HG02973 (cell line): ENCODE measurements at regions not wholly inside any gene's neighbourhood (a gene's known extent, or its start where the extent isn't known, plus 50 kb on each side); places are given as distances from the start of the nearest gene placed in this dataset.
"Not testable (repeated sequence)": the region's sequence is repeated elsewhere in the genome, so short reads cannot be mapped to it uniquely, and the experiment has no call there.

Experiments
- ATAC-seq: cut with Tn5 transposase; IDR thresholded peaks from one replicate; pipeline ENCODE4 v1.9.1; 2021; ENCODE audit warnings: moderate library complexity; ENCODE audit not compliant: unreplicated experiment

DNA sequence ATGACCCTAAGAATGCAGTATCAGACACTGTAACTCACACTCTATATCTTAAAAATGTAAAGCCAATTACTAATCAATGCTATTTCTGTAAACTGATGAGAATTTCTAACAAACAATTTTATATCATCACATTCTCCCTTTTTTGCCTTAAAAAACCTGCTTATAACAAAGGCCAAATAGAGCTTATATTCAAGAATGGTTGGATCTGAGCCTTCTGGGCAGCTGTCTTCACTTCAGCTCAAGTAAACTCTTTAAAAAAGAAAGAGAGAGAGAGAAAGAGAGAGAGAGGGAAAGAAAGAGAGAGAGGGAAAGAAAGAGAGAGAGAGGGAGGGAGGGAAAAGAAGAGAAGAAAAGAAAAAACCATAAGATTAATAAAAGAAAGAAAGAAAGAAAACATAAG is 231.8 kb downstream of the KCNE4 start:
- ATAC-seq: no peak

DNA sequence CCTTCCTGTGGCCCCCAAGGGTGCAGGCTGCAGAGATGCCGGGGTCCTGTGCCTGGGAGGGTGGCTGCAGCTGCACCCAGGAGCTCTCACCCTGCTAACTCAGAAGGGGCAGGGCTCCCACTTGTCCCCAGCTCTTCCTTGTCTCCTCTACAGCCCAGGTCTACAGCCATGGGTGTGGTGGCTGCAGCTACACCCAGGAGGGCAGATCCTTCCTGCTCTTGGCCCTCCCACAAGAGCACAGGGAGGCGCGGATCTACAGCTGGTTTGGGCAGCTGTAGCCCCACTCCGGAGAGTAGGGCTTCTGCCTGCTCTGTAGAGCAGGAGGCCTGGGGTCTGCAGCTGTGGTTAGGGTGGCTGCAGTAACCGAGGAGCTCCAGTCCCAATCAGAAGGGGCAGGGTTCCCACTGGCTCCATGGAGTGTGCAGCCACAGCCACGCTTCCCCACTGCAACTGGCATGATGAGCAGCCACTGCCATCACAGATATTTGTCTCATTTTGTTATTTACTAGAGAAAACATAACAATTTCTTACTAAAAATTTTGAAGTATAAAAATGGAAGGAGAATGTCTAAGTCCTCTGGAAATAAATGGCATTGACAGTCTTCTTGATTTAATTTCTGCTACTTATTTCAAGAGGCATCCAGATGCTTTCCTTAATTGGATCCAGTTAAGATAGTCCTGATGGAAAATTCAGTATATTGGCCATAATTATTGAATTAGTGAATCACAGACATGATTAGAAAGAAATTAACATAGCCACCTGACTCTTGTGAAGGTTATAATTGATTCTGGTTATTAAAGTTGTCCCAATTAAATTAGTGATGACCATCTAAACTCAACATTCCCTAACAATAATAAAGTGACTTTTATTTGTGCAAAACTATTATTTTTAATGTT is 233.6 kb downstream of the KCNE4 start:
- no peak for ATAC-seq

GRCh38 chr2:223294756-223295155 is 242.8 kb downstream of the KCNE4 start:
- ATAC-seq: no peak

DNA sequence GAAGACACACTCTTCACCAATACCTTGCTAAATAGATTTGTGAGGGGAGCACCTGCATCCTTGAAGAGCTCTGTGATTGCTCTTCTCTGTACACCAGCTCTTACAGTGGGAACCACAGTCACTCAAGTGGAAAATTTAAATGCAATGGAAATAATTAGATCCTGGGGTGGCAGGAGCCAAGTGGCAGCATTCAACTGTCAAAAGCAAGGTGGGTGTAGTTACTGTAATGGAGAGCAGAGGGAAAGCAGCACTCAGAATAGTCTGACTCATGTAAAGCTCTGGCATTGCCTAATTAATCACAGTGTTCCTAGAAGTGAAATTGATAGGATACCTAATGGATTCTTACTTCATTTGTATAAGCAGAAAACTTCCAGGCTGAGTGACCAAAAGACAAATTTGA is 245.8 kb downstream of the KCNE4 start:
- ATAC-seq: no peak

DNA sequence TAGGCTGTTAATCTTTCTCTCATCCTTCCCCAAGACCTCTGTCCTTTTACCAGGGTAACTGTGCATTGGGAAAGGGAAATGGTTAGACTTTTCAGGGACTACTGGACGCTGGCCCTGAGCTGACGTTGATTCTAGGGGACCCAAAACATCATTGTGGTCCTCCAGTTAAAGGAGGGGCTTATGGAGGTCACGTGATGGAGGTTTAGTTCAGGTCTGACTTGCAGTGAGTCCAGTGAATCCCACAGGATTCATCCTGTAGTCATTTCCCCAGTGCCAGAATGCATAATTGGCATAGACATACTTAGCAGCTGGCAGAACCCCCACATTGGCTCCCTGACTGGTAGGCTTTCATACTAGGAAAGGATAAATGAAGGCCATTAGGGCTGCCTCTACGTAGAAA is 246.3 kb downstream of the KCNE4 start:
- not testable (repeated sequence) for ATAC-seq

DNA sequence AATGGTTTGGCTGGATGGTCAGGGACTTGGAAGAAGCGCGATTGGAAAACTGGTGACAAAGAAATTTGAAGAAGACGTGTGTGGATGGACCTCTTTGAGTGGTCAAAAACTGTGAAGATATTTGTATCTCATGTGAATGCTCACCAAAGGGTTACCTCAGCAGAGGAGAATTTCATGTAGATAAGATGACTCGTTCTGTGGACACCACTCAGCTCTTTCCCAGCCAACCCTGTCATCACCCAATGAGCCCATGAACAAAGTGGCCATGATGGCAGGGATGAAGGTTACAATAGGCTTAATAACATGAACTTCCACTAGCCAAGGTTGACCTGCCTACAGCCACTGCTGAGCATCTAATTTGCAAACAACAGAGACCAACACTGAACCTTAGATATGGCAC is 248.3 kb downstream of the KCNE4 start:
- no peak for ATAC-seq

GRCh38 chr2:223306371-223306770 is 254.4 kb downstream of the KCNE4 start:
- ATAC-seq: peak; percentile 58

DNA sequence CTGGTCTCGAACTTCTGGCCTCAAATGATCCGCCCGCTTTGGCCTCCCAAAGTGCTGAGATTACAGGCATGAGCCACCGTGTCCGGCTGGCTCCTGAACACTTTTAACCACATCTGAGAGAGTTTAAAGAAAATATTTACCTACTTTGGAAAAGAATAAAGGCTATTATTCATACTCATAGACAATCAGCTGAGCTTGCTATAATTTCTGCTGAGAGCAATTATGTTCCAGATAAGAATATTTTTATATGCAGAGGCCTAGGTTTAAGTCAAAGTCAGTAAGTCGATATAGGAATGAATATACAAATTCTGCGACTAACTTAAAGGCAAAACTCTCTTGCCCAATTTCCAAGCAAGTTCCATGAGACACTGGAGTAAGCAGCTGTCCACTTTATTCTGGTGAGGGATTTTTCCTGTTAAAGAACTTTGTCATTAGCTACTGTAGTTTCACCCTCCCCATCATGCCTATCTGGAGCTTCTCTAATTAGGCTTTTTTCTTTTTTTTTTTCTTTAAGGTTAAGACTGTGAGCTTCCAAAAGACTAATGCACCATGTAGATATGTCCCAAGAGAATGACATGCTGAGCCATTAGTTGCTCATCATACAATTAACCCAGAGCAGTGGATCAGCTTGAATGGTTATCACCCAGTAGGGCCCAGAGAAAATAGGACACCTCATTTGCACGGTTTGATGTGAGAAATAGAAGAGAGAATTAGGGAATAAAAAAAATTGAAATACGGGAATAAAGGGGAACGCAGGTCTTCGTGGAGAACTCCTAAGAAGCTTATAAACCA is 260.1 kb downstream of the KCNE4 start:
- ATAC-seq: no peak

DNA sequence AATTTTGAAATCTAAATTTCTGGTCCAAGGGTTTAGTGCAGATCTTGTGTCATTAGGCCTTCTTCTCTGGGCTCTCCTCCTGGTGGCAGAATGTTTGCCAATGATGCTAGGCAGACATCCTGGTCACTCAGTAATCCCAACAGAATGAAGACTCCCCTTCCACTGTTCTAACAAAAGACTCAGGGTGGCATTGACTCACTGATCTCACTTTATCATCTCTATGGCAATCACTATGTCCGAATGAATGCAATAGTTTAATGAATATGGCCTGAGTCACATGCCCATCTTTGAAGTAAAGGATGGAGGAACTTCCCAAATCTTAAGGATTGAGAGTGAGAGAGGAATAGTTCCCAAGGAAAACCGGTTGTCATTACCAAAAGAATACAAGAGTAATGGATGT is 261.1 kb downstream of the KCNE4 start:
- no peak for ATAC-seq

GRCh38 chr2:223314811-223315210 is 262.8 kb downstream of the KCNE4 start:
- no peak for ATAC-seq

DNA sequence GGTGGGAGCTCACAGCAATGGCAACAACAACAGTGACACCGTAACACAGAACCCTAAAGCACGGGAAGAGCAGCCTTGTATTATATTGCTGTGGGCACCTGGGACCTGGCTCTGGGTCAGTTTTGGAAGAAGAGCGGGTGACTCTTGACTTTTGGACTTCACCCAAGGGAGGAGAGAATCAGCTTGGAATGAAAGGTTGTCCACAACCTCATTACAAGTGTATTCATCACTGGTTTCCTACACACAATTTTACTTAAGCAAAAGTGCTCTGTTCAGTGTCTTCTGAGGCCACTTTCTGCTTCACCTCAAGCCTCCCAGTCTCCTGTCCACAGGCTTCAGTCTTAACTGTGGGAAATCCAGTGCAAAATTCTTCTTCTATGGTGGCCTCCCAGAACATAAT is 263.8 kb downstream of the KCNE4 start:
- no peak for ATAC-seq

DNA sequence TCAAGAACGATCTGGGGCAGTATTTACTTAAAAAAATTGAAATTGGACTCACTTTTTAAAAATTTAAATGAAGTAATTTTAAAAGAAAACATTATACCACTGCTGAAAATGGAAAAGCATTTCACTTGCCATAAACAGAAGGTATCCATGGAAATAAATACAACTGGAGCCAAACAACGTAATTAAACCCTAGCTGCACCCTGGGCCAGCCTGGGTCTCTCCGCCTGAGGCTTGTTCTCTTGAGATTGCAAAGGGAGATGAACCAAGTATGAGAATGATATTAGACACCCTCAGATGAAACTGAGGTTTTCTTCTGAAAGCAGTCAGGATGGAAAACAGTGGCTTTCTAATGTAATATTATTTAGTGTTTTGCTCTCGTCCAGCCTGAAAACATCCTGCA is 264.4 kb downstream of the KCNE4 start:
- ATAC-seq: no peak

DNA sequence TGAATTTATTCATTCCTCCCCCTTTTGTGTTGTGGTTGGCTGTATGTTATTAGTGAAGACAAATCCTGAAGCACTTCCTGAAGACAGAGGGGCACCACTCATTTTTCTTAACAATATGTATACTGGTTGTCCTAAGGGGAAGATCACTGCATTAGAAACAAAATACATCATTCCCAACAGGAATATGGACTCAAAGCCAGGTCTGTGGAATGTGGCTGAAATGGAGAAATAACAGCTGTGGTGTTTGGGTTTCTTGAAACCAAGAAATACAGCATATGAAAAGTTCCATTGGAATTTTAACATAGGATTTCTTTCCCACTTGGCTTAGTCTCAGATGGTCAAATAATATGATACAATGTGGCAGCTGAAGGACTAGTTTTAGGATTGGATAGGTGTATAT is 267.6 kb downstream of the KCNE4 start:
- no peak for ATAC-seq

GRCh38 chr2:223324402-223324801 is 272.4 kb downstream of the KCNE4 start:
- ATAC-seq: no peak

- ATAC-seq: no peak
These were observed 273.6 kb downstream of the SCG2 start for GRCh38 chr2:223328578-223328977.

DNA sequence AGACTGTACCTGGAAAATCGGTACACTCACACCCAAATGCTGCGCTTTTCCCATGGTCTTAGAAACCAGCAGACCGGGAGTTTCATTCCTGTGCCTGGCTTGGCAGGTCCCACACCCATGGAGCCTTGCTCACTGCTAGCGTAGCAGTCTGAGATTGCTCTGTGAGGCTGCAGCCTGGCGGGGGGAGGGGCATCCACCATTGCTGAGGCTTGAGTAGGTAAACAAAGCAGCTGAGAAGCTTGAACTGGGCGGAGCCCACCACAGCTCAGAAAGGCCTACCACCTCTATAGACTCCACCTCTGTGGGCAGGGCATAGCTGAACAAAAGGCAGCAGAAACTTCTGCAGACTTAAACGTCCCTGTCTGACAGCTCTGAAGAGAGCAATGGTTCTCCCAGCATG is 271.4 kb downstream of the SCG2 start:
- ATAC-seq: not testable (repeated sequence)

- ATAC-seq: no peak
These were observed 264.1 kb downstream of the SCG2 start for GRCh38 chr2:223338016-223338415.

- ATAC-seq: no peak
These were observed 245.1 kb downstream of the SCG2 start for GRCh38 chr2:223357076-223357475.

GRCh38 chr2:223363085-223363484 is 239.1 kb downstream of the SCG2 start:
- no peak for ATAC-seq

- ATAC-seq: no peak
These were observed 236.9 kb downstream of the SCG2 start for GRCh38 chr2:223365158-223365679.

DNA sequence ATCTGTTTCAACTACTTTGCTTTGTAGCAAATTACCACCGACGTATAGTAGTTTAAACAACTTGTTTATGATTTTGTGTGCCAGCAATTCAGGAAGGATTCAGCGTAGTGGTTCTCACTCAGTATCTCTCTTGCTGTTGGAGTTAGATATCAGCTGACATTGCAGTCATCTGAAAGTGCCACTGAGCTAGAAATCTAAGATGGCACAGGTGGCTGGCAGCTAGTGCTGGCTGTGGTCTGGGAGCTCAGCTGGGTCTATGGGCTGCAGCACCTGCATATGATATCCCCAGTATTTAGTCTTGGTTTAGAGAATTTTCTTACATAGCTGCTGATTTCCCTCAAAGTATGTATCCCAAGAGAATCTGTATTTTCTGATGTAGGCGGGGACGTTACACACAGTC is 235.6 kb downstream of the SCG2 start:
- no peak for ATAC-seq

DNA sequence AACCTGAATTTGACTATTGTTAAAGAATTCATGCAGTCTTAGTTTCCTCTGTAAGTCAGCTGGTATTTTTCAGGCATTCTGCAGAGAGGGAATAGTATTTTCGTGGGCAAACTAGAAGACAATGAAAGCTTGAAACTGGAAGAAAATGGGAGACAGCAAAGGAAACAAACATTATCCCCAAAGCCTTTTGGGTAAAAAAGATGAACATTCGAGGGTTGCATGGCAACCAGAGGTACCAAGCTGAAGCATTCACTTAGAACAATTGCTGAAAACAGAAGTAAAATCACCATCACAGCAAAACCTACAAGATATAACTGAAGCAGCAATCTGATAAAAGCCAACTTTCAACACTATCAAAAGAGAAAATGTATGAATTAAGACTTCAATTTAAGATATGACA is 233.7 kb downstream of the SCG2 start:
- no peak for ATAC-seq
